ENCODE measurements at regions not wholly inside any gene's neighbourhood (a gene's known extent, or its start where the extent isn't known, plus 50 kb on each side); places are given as distances from the start of the nearest gene placed in this dataset.

DNA sequence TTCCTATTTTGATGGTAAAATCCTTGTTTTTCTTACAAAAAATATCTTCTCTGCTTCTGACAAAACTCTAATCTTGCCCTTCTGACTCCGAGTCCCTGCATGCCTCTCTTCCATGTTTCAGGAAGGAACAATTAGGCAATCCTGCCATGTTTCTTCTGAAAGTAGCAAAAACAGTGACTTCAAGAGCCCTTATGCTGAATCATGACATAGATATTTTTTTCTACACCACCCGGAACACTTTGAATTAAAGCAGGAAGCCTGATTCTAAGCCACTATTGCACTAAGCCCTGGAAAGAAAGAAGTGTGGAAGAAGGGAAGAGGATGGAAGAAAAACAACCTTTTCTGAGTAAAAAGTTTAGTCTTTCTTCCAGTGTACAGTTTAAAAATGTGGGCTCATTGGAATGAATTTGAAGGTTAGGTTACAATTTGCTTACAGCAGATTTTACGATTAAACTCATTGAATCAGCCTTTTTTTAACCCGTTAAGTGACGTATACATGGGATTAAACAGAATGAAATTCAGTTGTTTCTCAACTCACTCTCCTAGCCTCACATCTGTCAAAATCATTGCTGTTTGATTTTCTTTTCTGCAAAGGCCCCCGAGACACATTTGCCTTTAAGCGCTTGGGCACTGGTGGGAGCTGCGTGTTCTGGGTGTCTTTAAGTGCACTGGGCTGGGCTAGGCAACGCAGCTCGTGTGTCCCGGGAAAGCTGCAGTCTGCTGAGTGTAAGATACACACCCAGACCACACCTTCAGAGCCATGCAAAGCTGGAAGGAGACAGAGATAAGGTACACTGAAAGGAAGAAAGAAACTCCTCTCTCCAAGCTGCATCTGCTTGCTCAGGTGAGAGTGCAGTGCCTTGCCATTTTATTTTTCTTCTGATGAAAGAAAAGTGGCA, 159.4 kb upstream of the CITED2 start (continued):
- TF ChIP-seq, protein P1, sequence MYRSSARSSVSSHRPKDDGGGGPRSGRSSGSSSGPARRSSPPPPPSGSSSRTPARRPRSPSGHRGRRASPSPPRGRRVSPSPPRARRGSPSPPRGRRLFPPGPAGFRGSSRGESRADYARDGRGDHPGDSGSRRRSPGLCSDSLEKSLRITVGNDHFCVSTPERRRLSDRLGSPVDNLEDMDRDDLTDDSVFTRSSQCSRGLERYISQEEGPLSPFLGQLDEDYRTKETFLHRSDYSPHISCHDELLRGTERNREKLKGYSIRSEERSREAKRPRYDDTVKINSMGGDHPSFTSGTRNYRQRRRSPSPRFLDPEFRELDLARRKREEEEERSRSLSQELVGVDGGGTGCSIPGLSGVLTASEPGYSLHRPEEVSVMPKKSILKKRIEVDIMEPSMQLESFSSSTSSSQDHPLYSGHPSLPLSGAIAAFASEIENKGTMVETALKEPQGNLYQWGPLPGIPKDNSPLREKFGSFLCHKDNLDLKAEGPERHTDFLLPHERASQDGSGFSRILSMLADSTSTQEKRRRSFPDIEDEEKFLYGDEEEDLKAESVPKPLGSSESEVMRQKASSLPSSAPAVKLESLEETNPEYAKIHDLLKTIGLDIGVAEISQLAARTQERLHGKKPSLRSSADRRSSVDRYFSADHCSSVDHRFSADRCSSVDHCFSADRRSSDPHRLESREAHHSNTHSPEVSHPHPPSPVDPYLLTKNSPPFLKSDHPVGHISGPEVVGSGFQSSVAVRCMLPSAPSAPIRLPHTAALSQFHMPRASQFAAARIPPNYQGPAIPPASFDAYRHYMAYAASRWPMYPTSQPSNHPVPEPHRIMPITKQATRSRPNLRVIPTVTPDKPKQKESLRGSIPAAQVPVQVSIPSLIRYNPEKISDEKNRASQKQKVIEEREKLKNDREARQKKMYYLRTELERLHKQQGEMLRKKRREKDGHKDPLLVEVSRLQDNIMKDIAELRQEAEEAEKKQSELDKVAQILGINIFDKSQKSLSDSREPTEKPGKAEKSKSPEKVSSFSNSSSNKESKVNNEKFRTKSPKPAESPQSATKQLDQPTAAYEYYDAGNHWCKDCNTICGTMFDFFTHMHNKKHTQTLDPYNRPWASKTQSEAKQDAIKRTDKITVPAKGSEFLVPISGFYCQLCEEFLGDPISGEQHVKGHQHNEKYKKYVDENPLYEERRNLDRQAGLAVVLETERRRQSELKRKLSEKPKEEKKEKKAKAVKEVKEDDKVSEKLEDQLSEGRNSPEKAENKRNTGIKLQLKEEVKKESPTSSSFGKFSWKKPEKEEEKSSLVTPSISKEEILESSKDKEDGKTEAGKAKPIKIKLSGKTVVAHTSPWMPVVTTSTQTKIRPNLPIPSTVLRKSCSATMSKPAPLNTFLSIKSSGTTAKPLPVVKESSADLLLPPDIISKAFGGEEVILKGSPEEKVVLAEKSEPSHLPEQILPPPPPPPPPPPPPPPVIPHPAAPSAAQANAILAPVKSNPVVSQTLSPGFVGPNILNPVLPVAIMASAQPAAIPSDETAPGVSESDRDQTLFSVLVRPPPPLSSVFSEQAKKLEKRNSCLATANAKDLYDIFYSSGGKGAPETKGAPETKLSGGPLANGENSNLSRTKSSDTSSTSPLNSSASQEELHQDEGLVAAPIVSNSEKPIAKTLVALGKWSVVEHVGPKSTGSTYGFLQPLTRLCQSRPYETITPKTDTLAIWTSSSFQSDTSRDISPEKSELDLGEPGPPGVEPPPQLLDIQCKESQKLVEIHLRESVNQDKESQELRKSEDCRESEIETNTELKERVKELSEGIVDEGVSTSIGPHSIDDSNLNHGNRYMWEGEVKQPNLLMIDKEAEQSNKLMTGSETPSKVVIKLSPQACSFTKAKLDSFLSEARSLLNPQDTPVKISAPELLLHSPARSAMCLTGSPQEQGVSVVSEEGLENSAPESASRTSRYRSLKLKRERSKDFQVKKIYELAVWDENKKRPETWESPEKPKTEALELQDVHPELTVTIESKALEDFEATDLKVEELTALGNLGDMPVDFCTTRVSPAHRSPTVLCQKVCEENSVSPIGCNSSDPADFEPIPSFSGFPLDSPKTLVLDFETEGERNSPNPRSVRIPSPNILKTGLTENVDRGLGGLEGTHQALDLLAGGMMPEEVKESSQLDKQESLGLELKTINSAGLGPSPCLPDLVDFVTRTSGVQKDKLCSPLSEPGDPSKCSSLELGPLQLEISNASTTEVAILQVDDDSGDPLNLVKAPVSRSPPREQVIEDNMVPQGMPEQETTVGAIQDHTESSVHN (IDR thresholded peaks at IDR 0.05; ENCODE audit: borderline replicate concordance in 1 of 2, low read depth in 1 of 2) = 0 out of 4 replicates have a peak, but pooled peaks of 1 of the 2 experiments have one; percentile 39
- TF ChIP-seq CREB1 (IDR thresholded peaks at IDR 0.05) (peak; percentile 57; the same call in 1 of the 2 replicates), CREB1 (CRISPR knock-in tag; IDR thresholded peaks at IDR 0.05) (0 out of 2 replicates have a peak, but pooled peaks have one; percentile 12), LEF1 (IDR thresholded peaks at IDR 0.05) (0 out of 2 replicates have a peak, but pooled peaks have one; percentile 10), ZNF75A (CRISPR knock-in tag; IDR thresholded peaks at IDR 0.05) (no peak), NR1H2 (CRISPR knock-in tag; IDR thresholded peaks at IDR 0.05) (no peak), SMC3 (conservative IDR thresholded peaks at IDR 0.05; ENCODE audit: insufficient read depth, low read depth, low read length) (0 out of 2 replicates have a peak, but pooled peaks have one; percentile 9), POLR2G (IDR thresholded peaks at IDR 0.05; ENCODE audit: low read depth, low read length) (0 out of 2 replicates have a peak, but pooled peaks have one; percentile 42), RFX7 (CRISPR knock-in tag; IDR thresholded peaks at IDR 0.05) (0 out of 2 replicates have a peak, but pooled peaks have one; percentile 32), CHD1 (IDR thresholded peaks at IDR 0.05; ENCODE audit: low read length) (no peak), KDM5B (IDR thresholded peaks at IDR 0.05; ENCODE audit: insufficient replicate concordance, low read depth, low read length) (no peak), ZNF165 (CRISPR knock-in tag; IDR thresholded peaks at IDR 0.05; ENCODE audit: borderline replicate concordance) (no peak)
- TF ChIP-seq, protein P2, sequence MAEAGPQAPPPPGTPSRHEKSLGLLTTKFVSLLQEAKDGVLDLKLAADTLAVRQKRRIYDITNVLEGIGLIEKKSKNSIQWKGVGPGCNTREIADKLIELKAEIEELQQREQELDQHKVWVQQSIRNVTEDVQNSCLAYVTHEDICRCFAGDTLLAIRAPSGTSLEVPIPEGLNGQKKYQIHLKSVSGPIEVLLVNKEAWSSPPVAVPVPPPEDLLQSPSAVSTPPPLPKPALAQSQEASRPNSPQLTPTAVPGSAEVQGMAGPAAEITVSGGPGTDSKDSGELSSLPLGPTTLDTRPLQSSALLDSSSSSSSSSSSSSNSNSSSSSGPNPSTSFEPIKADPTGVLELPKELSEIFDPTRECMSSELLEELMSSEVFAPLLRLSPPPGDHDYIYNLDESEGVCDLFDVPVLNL (CRISPR knock-in tag; IDR thresholded peaks at IDR 0.05; ENCODE audit: low read depth) = no peak
- TF ChIP-seq, protein P3, sequence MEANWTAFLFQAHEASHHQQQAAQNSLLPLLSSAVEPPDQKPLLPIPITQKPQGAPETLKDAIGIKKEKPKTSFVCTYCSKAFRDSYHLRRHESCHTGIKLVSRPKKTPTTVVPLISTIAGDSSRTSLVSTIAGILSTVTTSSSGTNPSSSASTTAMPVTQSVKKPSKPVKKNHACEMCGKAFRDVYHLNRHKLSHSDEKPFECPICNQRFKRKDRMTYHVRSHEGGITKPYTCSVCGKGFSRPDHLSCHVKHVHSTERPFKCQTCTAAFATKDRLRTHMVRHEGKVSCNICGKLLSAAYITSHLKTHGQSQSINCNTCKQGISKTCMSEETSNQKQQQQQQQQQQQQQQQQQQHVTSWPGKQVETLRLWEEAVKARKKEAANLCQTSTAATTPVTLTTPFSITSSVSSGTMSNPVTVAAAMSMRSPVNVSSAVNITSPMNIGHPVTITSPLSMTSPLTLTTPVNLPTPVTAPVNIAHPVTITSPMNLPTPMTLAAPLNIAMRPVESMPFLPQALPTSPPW (CRISPR knock-in tag; IDR thresholded peaks at IDR 0.05) = peak; percentile 53

All from K562 (cell line).